GM12878 (cell line): ENCODE measurements at regions not wholly inside any gene's neighbourhood (a gene's known extent, or its start where the extent isn't known, plus 50 kb on each side); places are given as distances from the start of the nearest gene placed in this dataset.
"Not testable (repeated sequence)": the region's sequence is repeated elsewhere in the genome, so short reads cannot be mapped to it uniquely, and the experiment has no call there.

Experiments
- ATAC-seq: fragments of 200-7000 bp; cut with Tn5 transposase; 3 replicates; pipeline ENCODE4 v1.9.1; 2020; ENCODE audit warnings: mild to moderate bottlenecking, moderate library complexity
- BruUV-seq: library from RNA; stranded (reverse); fragments of 400-500 nt; replicated peaks from 2 replicates; lab custom pipeline; 2021; lab: Mats Ljungman, UMichigan
- CTCF ChIA-PET: fragments of 300-600 bp; sonication (Branson Sonifier 250); formaldehyde crosslinking; extraction: SDS; loops from one replicate; lab custom pipeline; 2021; ENCODE audit warnings: inconsistent platforms; lab: Yijun Ruan, JAX
- POLR2A ChIA-PET: fragments of 350-600 bp; formaldehyde crosslinking; extraction: SDS; loops from one replicate; lab custom pipeline; 2021; ENCODE audit warnings: inconsistent platforms; lab: Charles Lee
- RAD21 ChIA-PET: fragments of 300-600 bp; sonication (Branson Sonifier 250); formaldehyde crosslinking; loops from one replicate; lab custom pipeline; 2023; ENCODE audit warnings: antibody characterized with exemption; ENCODE audit not compliant: unreplicated experiment; lab: Charles Lee
- SMC1A ChIA-PET: fragments of 300-600 bp; sonication (Branson Sonifier 250); formaldehyde crosslinking; loops from one replicate; lab custom pipeline; 2023; ENCODE audit not compliant: unreplicated experiment, uncharacterized antibody; lab: Charles Lee
- DNase-seq: peaks from one replicate; pipeline ENCODE4 v3.0.0-alpha.2; 2011; ENCODE audit warnings: low read depth, low spot score
- FAIRE-seq: peaks from 3 replicates; lab custom pipeline; 2011; peaks lifted over from hg19 to GRCh38; lab: Jason Lieb, UNC
- H2AFZ ChIP-seq: 2 replicates; pipeline ENCODE4 v1.6.0; 2011; ENCODE audit warnings: low read depth, low read length, control low read depth; ENCODE audit not compliant: control insufficient read depth
- H3K27ac ChIP-seq: 2 replicates; pipeline ENCODE4 v1.5.1; 2011; ENCODE audit warnings: control low read depth; ENCODE audit not compliant: control insufficient read depth, insufficient read depth
- H3K27me3 ChIP-seq, 2 experiments: replicated peaks in 1 of 2; 2 replicates each; pipeline versions ENCODE4 v1.6.0 to v1.6.1; 2011; ENCODE audit warnings: low read length in 1 of 2; ENCODE audit not compliant: control insufficient read depth in 2 of 2, insufficient read depth in 2 of 2
- H3K36me3 ChIP-seq, 2 experiments: 2 replicates each; pipeline ENCODE4 v1.5.1; 2011; ENCODE audit warnings: low read length in 1 of 2; ENCODE audit not compliant: control insufficient read depth in 2 of 2, insufficient read depth in 2 of 2
- H3K4me1 ChIP-seq: 2 replicates; pipeline ENCODE4 v1.6.1; 2011; ENCODE audit warnings: mild to moderate bottlenecking, low read length, moderate library complexity, mixed read lengths; ENCODE audit not compliant: control insufficient read depth, insufficient read depth
- H3K4me2 ChIP-seq: 2 replicates; pipeline ENCODE4 v1.6.0; 2011; ENCODE audit warnings: control low read depth; ENCODE audit not compliant: control insufficient read depth, insufficient read depth
- H3K4me3 ChIP-seq: fragments of 200-600 bp; sonication (generic); 2 replicates; pipeline ENCODE4 v1.5.1; 2016
- H3K79me2 ChIP-seq: 2 replicates; pipeline ENCODE4 v1.6.0; 2011; ENCODE audit warnings: low read length; ENCODE audit not compliant: control insufficient read depth, insufficient read depth
- H3K9ac ChIP-seq: 2 replicates; pipeline ENCODE4 v1.8.0; 2011; ENCODE audit warnings: low read length, control low read depth, mixed read lengths; ENCODE audit not compliant: control insufficient read depth, insufficient read depth
- H3K9me3 ChIP-seq: replicated peaks from 3 replicates; pipeline ENCODE4 v1.5.1; 2011; ENCODE audit warnings: mild to moderate bottlenecking, low read length; ENCODE audit not compliant: control insufficient read depth, insufficient read depth
- H4K20me1 ChIP-seq: 2 replicates; pipeline ENCODE4 v1.6.0; 2011; ENCODE audit not compliant: control insufficient read depth, insufficient read depth
- CREM ChIP-seq: IDR thresholded peaks from 2 replicates; pipeline ENCODE4 v1.6.1; 2014; ENCODE audit warnings: antibody characterized with exemption, low read depth
- E2F8 ChIP-seq: fragments of 450-650 bp; IDR thresholded peaks from 2 replicates; pipeline ENCODE4 v1.6.1; 2018; ENCODE audit warnings: mild to moderate bottlenecking, low read depth, moderate library complexity; ENCODE audit not compliant: partially characterized antibody
- HDAC6 ChIP-seq: fragments of 200-600 bp; sonication (generic); IDR thresholded peaks from one replicate; pipeline ENCODE4 v1.8.0; 2017; ENCODE audit warnings: antibody characterized with exemption; ENCODE audit not compliant: unreplicated experiment
- IKZF1 ChIP-seq: fragments of 450-650 bp; conservative IDR thresholded peaks from 2 replicates; pipeline ENCODE4 v1.6.1; 2017; ENCODE audit warnings: antibody characterized with exemption, mild to moderate bottlenecking
- PML ChIP-seq: IDR thresholded peaks from 2 replicates; pipeline ENCODE4 v1.6.1; 2012; ENCODE audit warnings: low read length, inconsistent platforms
- RBBP5 ChIP-seq: fragments of 200-600 bp; sonication (generic); conservative IDR thresholded peaks from 2 replicates; pipeline ENCODE4 v1.6.1; 2016
- YBX1 ChIP-seq: fragments of 450-650 bp; IDR thresholded peaks from 2 replicates; pipeline ENCODE4 v1.6.1; 2016; ENCODE audit warnings: antibody characterized with exemption
- ZNF622 ChIP-seq: fragments of 450-650 bp; IDR thresholded peaks from 2 replicates; pipeline ENCODE4 v1.6.1; 2017; ENCODE audit warnings: mild to moderate bottlenecking, inconsistent platforms
- WGBS: methylation state at CpG from one replicate; pipeline ENCODE4 v1.1.6; 2016; ENCODE audit warnings: low lambda C conversion rate; ENCODE audit not compliant: insufficient replicate concordance, insufficient coverage; ENCODE audit errors: missing lambda C conversion rate; 5-methylcytosine and 5-hydroxymethylcytosine counted together
- in situ Hi-C: fragments of 300-500 bp; cut with MboI; formaldehyde crosslinking; loops from 9 replicates; pipeline ENCODE4 v1.14.3; 2018; ENCODE audit warnings: mixed read lengths
- intact Hi-C: fragments of 100-400 bp; cut with micrococcal nuclease; formaldehyde crosslinking; loops from one replicate; pipeline ENCODE4 v1.14.2; 2022; ENCODE audit not compliant: unreplicated experiment
- TF ChIP-seq, protein P1 (sequence below): fragments of 450-650 bp; IDR thresholded peaks from 2 replicates; pipeline ENCODE4 v1.6.1; 2017; ENCODE audit warnings: borderline replicate concordance

DNA sequence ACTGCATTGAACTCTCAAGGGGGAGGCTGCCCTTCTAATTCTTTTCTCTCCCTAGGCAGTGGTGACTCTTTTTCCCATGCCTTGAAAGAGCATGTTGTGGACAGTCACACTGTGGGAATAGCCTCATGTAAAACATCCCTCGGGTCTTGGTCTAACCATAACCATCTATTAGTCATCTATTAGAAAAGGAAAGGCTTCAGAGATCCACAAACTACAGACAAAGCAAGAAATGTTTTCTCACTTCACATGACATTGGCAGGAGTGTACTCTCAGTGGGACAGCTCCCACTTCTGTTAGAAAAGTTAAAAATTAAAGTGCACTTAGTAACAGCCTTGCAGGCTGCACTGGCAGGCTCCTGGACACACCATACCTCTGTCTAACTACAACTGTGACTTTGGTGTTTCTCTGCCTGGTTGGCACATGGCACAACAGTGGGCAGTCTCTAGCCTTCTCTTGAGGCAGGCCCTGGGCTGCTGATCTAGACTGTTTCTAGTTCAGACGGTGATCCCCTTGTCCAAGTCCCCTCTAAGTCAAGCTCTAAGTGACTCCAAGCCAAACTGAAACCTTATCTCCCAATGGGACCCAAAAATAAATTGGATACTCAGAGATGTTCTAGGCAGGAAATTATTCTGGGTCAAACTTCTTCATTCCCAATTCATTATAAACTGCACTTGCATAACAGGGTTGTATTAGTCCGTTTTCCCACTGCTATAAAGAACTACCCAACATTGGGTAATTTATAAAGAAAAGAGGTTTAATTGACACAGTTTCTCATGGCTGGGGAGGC is 57.9 kb upstream of the ITGB1 start:
- in situ Hi-C loops, result no loop called here
- Histone ChIP-seq H3K4me3 (no peak overlapping the region), H3K9ac (no peak overlapping the region), H3K36me3 (no peaks in the 10 kb centered on the region), H3K4me1 (no peaks in the 10 kb centered on the region), H2AFZ (no peak overlapping the region)
- ATAC-seq (no peak), FAIRE-seq (no peak)
- POLR2A ChIA-PET, result no interaction called here
- CTCF ChIA-PET, result no interaction called here
- TF ChIP-seq ZNF622 (no peak), IKZF1 (no peak), PML (no peak), E2F8 (no peak), HDAC6 (no peak), RBBP5 (no peak), CREM (no peak), YBX1 (no peak)
- TF ChIP-seq, protein P1, sequence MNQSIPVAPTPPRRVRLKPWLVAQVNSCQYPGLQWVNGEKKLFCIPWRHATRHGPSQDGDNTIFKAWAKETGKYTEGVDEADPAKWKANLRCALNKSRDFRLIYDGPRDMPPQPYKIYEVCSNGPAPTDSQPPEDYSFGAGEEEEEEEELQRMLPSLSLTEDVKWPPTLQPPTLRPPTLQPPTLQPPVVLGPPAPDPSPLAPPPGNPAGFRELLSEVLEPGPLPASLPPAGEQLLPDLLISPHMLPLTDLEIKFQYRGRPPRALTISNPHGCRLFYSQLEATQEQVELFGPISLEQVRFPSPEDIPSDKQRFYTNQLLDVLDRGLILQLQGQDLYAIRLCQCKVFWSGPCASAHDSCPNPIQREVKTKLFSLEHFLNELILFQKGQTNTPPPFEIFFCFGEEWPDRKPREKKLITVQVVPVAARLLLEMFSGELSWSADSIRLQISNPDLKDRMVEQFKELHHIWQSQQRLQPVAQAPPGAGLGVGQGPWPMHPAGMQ, result no peak
- TF ChIP-seq, all 136 proteins: peak for 0
- WGBS, result 49% methylated on average over 3 of the region's 3 CpGs
- no peaks in the 10 kb centered on the region for H4K20me1 ChIP-seq
- no peaks in the 10 kb centered on the region for H3K79me2 ChIP-seq
- no peaks in the 10 kb centered on the region for H3K27me3 ChIP-seq
- intact Hi-C loops, result no loop called here
- H3K4me2 ChIP-seq, result no peak overlapping the region
- no TSS peak for BruUV-seq
- RAD21 ChIA-PET, result no interaction called here
- H3K9me3 ChIP-seq, result no peaks in the 10 kb centered on the region
- DNase-seq, result no peak
- H3K27ac ChIP-seq, result no peak overlapping the region
- SMC1A ChIA-PET, result no interaction called here

- CTCF ChIA-PET, H2AFZ ChIP-seq, H3K27me3 ChIP-seq, FAIRE-seq, BruUV-seq, DNase-seq, intact Hi-C loops, H3K9me3 ChIP-seq, H3K4me1 ChIP-seq, in situ Hi-C loops, H3K36me3 ChIP-seq, SMC1A ChIA-PET, H3K4me3 ChIP-seq, H3K9ac ChIP-seq, POLR2A ChIA-PET, H3K79me2 ChIP-seq, ATAC-seq, H3K27ac ChIP-seq, H4K20me1 ChIP-seq, H3K4me2 ChIP-seq: not testable (repeated sequence)
- 62% methylated on average over 20 of the region's 25 CpGs for WGBS
- RAD21 ChIA-PET, result interaction anchor here (0.6 kb wide), 1 partner anchor 606 kb away, joined by 3 read pairs; no protein-coding TSS in a partner anchor
Observed at GRCh38 chr10:33013331-33013730, 55.3 kb upstream of the ITGB1 start.
